Fibroblast of the aortic adventitia (primary cell): ENCODE measurements at regions not wholly inside any gene's neighbourhood (a gene's known extent, or its start where the extent isn't known, plus 50 kb on each side); places are given as distances from the start of the nearest gene placed in this dataset.

Experiments
- DNase-seq: peaks from one replicate; pipeline ENCODE4 v3.0.0-alpha.2; 2010; ENCODE audit warnings: low read depth
- H3K4me3 ChIP-seq: 2 replicates; pipeline ENCODE4 v1.5.1; 2011; ENCODE audit warnings: low read depth, mild to moderate bottlenecking, control low read depth, low read length, moderate library complexity
- CTCF ChIP-seq: IDR thresholded peaks from 2 replicates; pipeline ENCODE4 v1.5.1; 2011; ENCODE audit warnings: mild to moderate bottlenecking, low read length, control low read depth, inconsistent platforms; ENCODE audit not compliant: insufficient read depth

GRCh38 chr15:39110746-39111145 is 470.1 kb upstream of the THBS1 start:
- DNase-seq: no peak
- TF ChIP-seq CTCF: no peak
- H3K4me3 ChIP-seq: no peak overlapping the region

GRCh38 chr15:39113741-39114140 is 467.1 kb upstream of the THBS1 start:
- no peak for TF ChIP-seq CTCF
- no peak for DNase-seq
- no peak overlapping the region for H3K4me3 ChIP-seq

GRCh38 chr15:39114690-39115378 is 466.0 kb upstream of the THBS1 start:
- TF ChIP-seq CTCF: no peak
- DNase-seq: no peak
- no peak overlapping the region for H3K4me3 ChIP-seq

- DNase-seq: peak; percentile 37
- H3K4me3 ChIP-seq: no peak overlapping the region
- TF ChIP-seq CTCF: no peak
Measured at GRCh38 chr15:39115379-39116057, 465.4 kb upstream of the THBS1 start.

- DNase-seq: peak; percentile 94
- no peak for TF ChIP-seq CTCF
- H3K4me3 ChIP-seq: no peak overlapping the region
Measured at GRCh38 chr15:39118510-39118909, 462.4 kb upstream of the THBS1 start.

- no peak overlapping the region for H3K4me3 ChIP-seq
- DNase-seq: no peak
- no peak for TF ChIP-seq CTCF
Measured at GRCh38 chr15:39124155-39124552, 456.7 kb upstream of the THBS1 start.
